GM12891 (cell line): ENCODE measurements at regions not wholly inside any gene's neighbourhood (a gene's known extent, or its start where the extent isn't known, plus 50 kb on each side); places are given as distances from the start of the nearest gene placed in this dataset.

Experiments
- DNase-seq: peaks from one replicate; pipeline ENCODE4 v3.0.0; 2011; ENCODE audit warnings: low spot score; ENCODE audit not compliant: insufficient read length
- FAIRE-seq: peaks from 2 replicates; lab custom pipeline; 2011; peaks lifted over from hg19 to GRCh38; lab: Jason Lieb, UNC
- PAX5 ChIP-seq: IDR thresholded peaks from 2 replicates; pipeline ENCODE4 v1.6.1; 2011; ENCODE audit warnings: low read length, moderate library complexity, mild to moderate bottlenecking; ENCODE audit not compliant: insufficient read depth, severe bottlenecking
- POLR2A ChIP-seq: IDR thresholded peaks from 2 replicates; pipeline ENCODE4 v1.6.1; 2011; ENCODE audit warnings: low read depth, low read length, control low read depth
- POLR2AphosphoS5 ChIP-seq: IDR thresholded peaks from 2 replicates; pipeline ENCODE4 v1.6.1; 2011; ENCODE audit warnings: low read depth, low read length, control low read depth
- POU2F2 ChIP-seq: IDR thresholded peaks from 2 replicates; pipeline ENCODE4 v1.6.1; 2011; ENCODE audit warnings: low read depth, mild to moderate bottlenecking, control low read depth, low read length, moderate library complexity
- SPI1 ChIP-seq: IDR thresholded peaks from 2 replicates; pipeline ENCODE4 v1.6.1; 2011; ENCODE audit warnings: low read depth, low read length, control low read depth
- TAF1 ChIP-seq: IDR thresholded peaks from 2 replicates; pipeline ENCODE4 v1.6.1; 2011; ENCODE audit warnings: low read depth, low read length, control low read depth

- DNase-seq (no peak), FAIRE-seq (no peak)
- TF ChIP-seq POU2F2 (no peak), POLR2AphosphoS5 (no peak), SPI1 (no peak), PAX5 (no peak), TAF1 (no peak), POLR2A (no peak)
Measured at GRCh38 chr21:28518630-28519029, 474.0 kb downstream of the LTN1 start.

- DNase-seq (peak; percentile 9), FAIRE-seq (peak; percentile 83)
Measured at GRCh38 chr21:28516991-28517592, 475.6 kb downstream of the LTN1 start.

GRCh38 chr21:28516021-28516420 is 476.7 kb downstream of the LTN1 start:
- DNase-seq (no peak), FAIRE-seq (no peak)
- TF ChIP-seq TAF1: no peak
- no peak for TF ChIP-seq PAX5
- no peak for TF ChIP-seq POLR2AphosphoS5
- no peak for TF ChIP-seq SPI1
- TF ChIP-seq POU2F2: no peak
- no peak for TF ChIP-seq POLR2A

More at GRCh38 chr21:28516991-28517592, 475.6 kb downstream of the LTN1 start:
- TF ChIP-seq POLR2AphosphoS5 (no peak), POU2F2 (no peak), TAF1 (no peak), POLR2A (no peak), SPI1 (no peak), PAX5 (no peak)

- FAIRE-seq: no peak
- TF ChIP-seq PAX5 (no peak), POLR2A (no peak), POU2F2 (no peak), TAF1 (no peak), SPI1 (no peak), POLR2AphosphoS5 (no peak)
- DNase-seq: no peak
Measured at GRCh38 chr21:28513428-28513827, 479.2 kb downstream of the LTN1 start.

- no peak for FAIRE-seq
- DNase-seq: no peak
- TF ChIP-seq SPI1: no peak
- no peak for TF ChIP-seq POLR2AphosphoS5
- TF ChIP-seq POLR2A: no peak
- no peak for TF ChIP-seq TAF1
- TF ChIP-seq PAX5: no peak
Measured at GRCh38 chr21:28509031-28509430, 483.6 kb downstream of the LTN1 start.

- FAIRE-seq: no peak
- no peak for DNase-seq
- TF ChIP-seq PAX5 (no peak), TAF1 (no peak), POLR2A (no peak), POU2F2 (no peak), SPI1 (no peak), POLR2AphosphoS5 (no peak)
Measured at GRCh38 chr21:28508126-28508525, 484.6 kb downstream of the LTN1 start.

GRCh38 chr21:28496517-28496916 is 496.2 kb downstream of the LTN1 start:
- no peak for FAIRE-seq
- no peak for TF ChIP-seq POLR2A
- TF ChIP-seq POLR2AphosphoS5: no peak
- peak; percentile 12; the same call in 1 of the 2 replicates for TF ChIP-seq SPI1
- TF ChIP-seq POU2F2: no peak
- TF ChIP-seq TAF1: no peak
- no peak for TF ChIP-seq PAX5
- DNase-seq: no peak

GRCh38 chr21:28492127-28492526 is 500.6 kb downstream of the LTN1 start:
- FAIRE-seq (no peak), DNase-seq (no peak)
- TF ChIP-seq POLR2A: no peak
- TF ChIP-seq POLR2AphosphoS5: no peak
- no peak for TF ChIP-seq TAF1
- no peak for TF ChIP-seq PAX5
- no peak for TF ChIP-seq POU2F2
- no peak for TF ChIP-seq SPI1

GRCh38 chr21:28489821-28490350 is 502.8 kb downstream of the LTN1 start:
- no peak for TF ChIP-seq PAX5
- no peak for TF ChIP-seq POLR2A
- TF ChIP-seq POLR2AphosphoS5: no peak
- TF ChIP-seq SPI1: no peak
- TF ChIP-seq TAF1: no peak
- no peak for TF ChIP-seq POU2F2

GRCh38 chr21:28489162-28489561 is 503.5 kb downstream of the LTN1 start:
- TF ChIP-seq PAX5: no peak
- TF ChIP-seq POU2F2: no peak
- TF ChIP-seq POLR2A: no peak
- no peak for TF ChIP-seq TAF1
- TF ChIP-seq POLR2AphosphoS5: no peak
- no peak for TF ChIP-seq SPI1
- FAIRE-seq (no peak), DNase-seq (no peak)

More at GRCh38 chr21:28489821-28490350, 502.8 kb downstream of the LTN1 start:
- DNase-seq (no peak), FAIRE-seq (no peak)
